ENCODE measurements at regions not wholly inside any gene's neighbourhood (a gene's known extent, or its start where the extent isn't known, plus 50 kb on each side); places are given as distances from the start of the nearest gene placed in this dataset.

DNA sequence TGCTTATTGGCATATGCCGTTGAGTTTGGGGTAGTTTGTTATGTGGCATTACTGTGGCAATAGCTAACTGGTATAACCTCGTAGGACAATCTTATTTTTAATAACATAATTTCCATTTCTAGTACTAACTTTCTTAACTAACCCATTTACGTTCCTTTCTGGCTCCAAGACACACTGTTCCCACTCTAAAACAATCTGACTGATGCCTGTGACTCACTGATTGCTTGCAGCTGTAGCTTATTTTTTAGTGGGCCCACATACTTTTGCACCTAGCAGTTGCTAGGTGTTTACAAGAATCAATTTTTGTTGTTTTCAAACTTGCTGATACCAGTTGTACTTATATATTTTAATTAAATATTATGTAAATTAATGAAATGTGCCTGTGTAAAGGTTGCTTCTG lies 52.2 kb downstream of the FAT3 start:
- no peak for ATAC-seq
- intact Hi-C loops (cut with DNase I, micrococcal nuclease) = no loop called here
- DNase-seq = no peak

- intact Hi-C loops (cut with DNase I, micrococcal nuclease) = no loop called here
These were observed 53.3 kb downstream of the FAT3 start for GRCh38 chr11:92277871-92278270.

GRCh38 chr11:92278791-92279433 lies 54.3 kb downstream of the FAT3 start:
- DNase-seq = no peak
- no peak for ATAC-seq
- intact Hi-C loops (cut with DNase I, micrococcal nuclease) = no loop called here

More at GRCh38 chr11:92277871-92278270, 53.3 kb downstream of the FAT3 start:
- no peak for DNase-seq
- ATAC-seq = no peak

GRCh38 chr11:92284107-92284506 lies 59.5 kb downstream of the FAT3 start:
- intact Hi-C loops (cut with DNase I, micrococcal nuclease) = no loop called here
- no peak for DNase-seq
- ATAC-seq = peak; percentile 88

DNA sequence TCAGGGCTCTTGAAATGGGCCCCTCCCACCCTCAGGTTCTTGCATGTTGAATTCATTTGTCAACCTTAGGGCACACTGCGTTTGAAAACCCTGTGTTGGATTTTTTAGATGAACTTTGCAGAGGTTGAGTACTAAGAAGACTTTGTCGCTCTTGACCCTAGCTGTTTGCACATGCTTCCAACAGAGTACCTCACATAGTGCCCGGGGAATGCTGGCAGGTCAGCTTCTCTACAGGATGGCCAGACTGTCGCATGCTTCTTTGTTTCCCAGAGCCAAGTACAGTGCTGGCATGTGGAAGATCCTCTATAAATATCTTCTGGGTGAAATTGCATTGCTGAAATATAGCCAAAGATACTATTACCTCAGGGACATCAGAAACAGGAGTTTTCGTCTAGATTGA lies 59.9 kb downstream of the FAT3 start:
- ATAC-seq (no peak), DNase-seq (no peak)
- intact Hi-C loops (cut with DNase I, micrococcal nuclease) = no loop called here

GRCh38 chr11:92285776-92286175 lies 61.2 kb downstream of the FAT3 start:
- ATAC-seq = no peak
- no peak for DNase-seq
- intact Hi-C loops (cut with DNase I, micrococcal nuclease) = no loop called here

DNA sequence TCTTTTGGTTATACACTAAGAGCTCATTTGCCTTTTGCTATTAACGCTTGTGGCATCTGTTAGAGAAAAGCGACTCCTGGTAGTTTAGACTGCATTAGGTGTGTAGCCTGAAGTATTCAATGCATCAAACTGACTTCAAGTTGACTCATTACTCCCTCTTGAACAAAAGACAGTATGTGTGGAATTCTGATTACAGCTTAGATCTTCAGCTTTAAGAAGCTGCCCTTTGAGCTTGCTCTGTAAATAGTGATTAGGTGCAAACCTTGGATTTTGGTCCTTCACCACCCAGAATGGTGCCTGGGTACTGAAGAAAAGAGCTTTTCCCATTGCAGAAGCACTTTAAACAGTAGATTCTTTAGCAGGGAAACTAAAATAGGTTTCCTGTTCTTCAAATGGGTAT lies 62.1 kb downstream of the FAT3 start:
- DNase-seq (no peak), ATAC-seq (peak; percentile 74)
- intact Hi-C loops (cut with DNase I, micrococcal nuclease) = no loop called here

- intact Hi-C loops (cut with DNase I, micrococcal nuclease) = no loop called here
- ATAC-seq (peak; percentile 99), DNase-seq (peak; percentile 32 to 53)
These were observed 70.8 kb downstream of the FAT3 start for GRCh38 chr11:92295175-92296137.

- no peak for DNase-seq
- intact Hi-C loops (cut with DNase I, micrococcal nuclease) = no loop called here
- no peak for ATAC-seq
These were observed 71.5 kb downstream of the FAT3 start for GRCh38 chr11:92296138-92296515.

DNA sequence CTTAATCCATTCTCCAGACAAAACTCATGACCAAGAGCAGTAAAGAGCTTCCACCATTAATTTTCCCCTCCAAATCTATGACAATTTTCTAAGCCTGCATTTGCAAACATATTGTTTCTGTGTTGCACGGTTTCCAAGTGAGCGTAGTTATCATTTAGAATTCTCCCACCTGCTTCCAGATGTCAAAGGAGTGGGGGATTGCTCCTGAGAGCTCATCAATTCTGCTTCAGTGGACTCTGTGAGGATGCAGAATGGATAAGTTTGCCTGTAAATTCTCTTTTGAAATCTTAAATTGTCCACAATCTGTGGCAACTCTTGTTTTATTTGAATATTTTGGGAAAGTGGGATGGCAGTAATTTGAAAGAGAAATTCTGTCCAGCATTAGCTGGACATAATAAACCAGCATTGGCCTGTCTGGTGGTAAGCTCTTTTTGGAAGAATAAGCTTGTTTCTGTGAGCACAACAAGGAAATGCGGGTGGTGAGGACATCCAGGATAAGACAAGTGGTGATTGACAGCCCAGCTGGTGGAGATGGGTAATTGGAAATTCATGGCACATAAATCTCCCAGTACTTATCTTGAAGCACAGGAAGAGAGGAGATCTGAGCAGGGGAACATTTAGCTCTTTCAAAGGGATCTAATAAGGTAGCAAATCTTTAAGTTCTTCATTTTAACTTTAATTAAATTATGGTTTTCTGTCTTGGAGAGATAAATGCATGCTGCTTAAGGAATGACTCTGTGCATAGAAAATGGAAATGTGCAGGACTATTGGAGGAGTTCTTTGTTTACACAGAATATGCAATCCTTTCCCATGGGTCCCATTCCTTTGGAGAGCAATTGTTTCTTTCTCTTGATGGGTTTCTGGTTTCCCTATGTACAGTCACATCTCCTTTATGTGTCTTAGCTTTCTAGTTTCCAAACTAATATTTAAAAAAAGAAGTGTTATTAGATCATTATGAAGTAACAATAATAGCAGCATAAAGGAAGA lies 73.2 kb downstream of the FAT3 start:
- DNase-seq (no peak), ATAC-seq (no peak)
- intact Hi-C loops (cut with DNase I, micrococcal nuclease) = no loop called here

DNA sequence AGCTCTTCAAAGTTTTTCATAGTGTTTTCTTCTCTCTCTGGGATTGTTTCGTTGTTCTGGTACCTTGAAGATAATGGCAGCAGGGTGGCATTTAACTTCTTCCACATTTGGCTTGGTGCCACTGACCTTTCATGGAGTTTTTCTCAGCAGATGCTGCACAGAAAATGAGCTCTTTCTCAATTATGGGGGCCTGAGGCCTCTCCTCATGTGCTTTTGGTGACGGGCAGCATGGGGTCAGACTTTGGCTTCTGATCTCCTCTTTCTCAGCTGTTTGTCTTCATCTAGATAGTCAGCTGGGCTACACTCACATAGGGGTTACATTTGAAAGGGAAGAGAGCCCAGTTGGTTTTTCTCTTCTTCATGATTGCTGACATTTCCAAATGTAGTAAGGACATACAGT lies 76.3 kb downstream of the FAT3 start:
- ATAC-seq = no peak
- no peak for DNase-seq
- intact Hi-C loops (cut with DNase I, micrococcal nuclease) = no loop called here

DNA sequence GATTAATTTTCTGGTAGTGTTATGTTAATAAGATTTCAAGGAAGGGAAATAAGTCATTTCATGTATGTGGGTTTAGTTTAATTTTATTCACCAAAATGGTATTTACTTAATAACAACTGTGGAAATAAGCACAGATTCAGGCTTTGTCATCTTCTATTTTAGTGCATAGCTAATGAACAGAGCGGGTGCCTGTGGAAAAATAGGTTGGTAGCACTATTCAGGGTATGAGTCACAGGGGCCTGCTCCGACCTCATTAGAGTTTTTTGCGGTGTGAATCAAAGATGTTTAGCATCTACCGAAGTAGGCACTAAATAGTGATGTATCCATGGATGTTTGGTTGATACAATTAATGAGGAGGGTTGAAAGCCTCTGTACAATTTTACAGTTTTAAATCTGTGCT lies 78.2 kb downstream of the FAT3 start:
- DNase-seq (no peak), ATAC-seq (no peak)
- intact Hi-C loops (cut with DNase I, micrococcal nuclease) = no loop called here

GRCh38 chr11:92304271-92304670 lies 79.7 kb downstream of the FAT3 start:
- no peak for ATAC-seq

DNA sequence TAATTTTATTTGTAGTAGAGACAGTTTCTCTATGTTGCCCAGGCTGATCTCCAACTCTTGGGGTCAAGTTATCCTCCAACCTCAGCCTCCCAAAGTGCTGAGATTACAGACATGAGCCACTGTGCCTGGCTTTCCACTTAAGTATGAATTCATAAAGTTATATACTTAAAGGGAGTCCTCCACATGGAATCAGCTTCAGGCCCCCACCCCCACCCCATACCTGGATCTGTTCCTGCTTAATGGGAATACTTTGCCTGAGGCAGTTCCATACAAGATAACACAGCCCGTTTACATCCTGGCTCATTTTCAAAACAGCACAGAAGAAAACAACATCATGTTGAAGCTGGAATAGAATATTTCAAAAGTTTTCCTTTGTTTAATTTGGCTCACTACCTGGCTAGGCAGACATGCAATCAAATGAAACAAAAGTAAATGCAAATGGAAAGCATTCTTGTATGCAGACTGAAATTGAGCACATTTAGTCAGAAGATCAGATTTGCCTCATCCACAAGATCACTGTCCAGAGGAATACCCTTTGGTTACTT lies 82.4 kb downstream of the FAT3 start:
- ATAC-seq (no peak), DNase-seq (no peak)
- intact Hi-C loops (cut with DNase I, micrococcal nuclease) = no loop called here

More at GRCh38 chr11:92304271-92304670, 79.7 kb downstream of the FAT3 start:
- DNase-seq = no peak
- intact Hi-C loops (cut with DNase I, micrococcal nuclease) = no loop called here

DNA sequence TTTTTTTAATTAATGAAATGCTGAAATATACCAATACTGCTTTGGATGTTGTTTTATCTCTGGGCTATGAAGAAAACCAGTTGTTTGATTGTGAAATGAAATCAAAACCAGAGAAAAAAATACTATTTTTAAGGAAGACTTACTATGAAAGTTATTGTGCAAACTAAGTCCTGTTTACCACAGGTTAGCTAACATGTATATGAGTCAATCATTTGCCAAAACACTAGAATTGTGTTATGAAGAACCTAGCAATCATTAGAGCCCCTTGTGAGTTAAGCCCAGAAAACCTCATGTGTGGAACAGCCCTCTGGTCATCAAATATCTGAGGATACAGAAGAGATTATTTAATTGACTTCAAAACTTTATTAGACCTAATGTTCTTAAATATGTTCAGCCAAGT lies 83.7 kb downstream of the FAT3 start:
- intact Hi-C loops (cut with DNase I, micrococcal nuclease) = no loop called here
- no peak for ATAC-seq
- no peak for DNase-seq

GRCh38 chr11:92311616-92312449 lies 87.2 kb downstream of the FAT3 start:
- ATAC-seq (no peak), DNase-seq (no peak)
- intact Hi-C loops (cut with DNase I, micrococcal nuclease) = no loop called here

GRCh38 chr11:92313784-92314183 lies 89.2 kb downstream of the FAT3 start:
- ATAC-seq (no peak), DNase-seq (no peak)
- intact Hi-C loops (cut with DNase I, micrococcal nuclease) = no loop called here

DNA sequence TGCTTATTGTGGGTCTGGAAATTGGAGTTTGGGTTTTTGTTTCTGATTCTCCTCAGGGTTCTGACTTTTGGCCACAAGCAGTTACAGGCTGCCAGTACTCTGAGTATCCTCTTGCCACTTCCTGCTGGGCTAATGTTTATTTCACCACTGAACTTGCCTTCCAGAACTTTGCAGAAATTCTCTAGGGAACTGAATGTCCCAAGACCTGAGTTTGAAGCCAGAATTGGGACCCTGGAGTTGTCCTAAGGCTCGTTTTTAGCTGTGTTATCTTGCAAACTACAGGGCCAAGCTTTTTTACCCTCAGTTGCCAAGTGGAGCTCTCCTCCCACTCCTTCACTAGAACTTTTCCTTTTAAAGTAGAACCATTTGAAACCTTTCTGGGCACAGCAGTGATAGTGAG lies 89.9 kb downstream of the FAT3 start:
- intact Hi-C loops (cut with DNase I, micrococcal nuclease) = no loop called here
- DNase-seq (no peak), ATAC-seq (no peak)

Measured in left colon (tissue), 2 donors.